Mammary epithelial cell (primary cell): ENCODE measurements at regions not wholly inside any gene's neighbourhood (a gene's known extent, or its start where the extent isn't known, plus 50 kb on each side); places are given as distances from the start of the nearest gene placed in this dataset.

Experiments
- CTCF ChIP-seq, 2 donors: IDR thresholded peaks in 1 of 2; conservative IDR thresholded peaks in 1 of 2; 2 replicates each; pipeline ENCODE4 v1.5.1; 2011 to 2012; ENCODE audit warnings: inconsistent platforms in 2 of 2, low read length in 2 of 2, mild to moderate bottlenecking in 2 of 2, control low read depth in 1 of 2, low read depth in 1 of 2; ENCODE audit not compliant: insufficient read depth in 1 of 2; ENCODE audit errors: extremely low read depth in 1 of 2
- EZH2 ChIP-seq: IDR thresholded peaks from 2 replicates; pipeline ENCODE4 v1.6.1; 2012; ENCODE audit warnings: low read length, inconsistent platforms, borderline replicate concordance

- TF ChIP-seq CTCF (conservative IDR thresholded peaks at IDR 0.05 in 1 of 2, IDR thresholded peaks at IDR 0.05 in 1 of 2; ENCODE audit: extremely low read depth in 1 of 2, insufficient read depth in 1 of 2, low read depth in 1 of 2, low read length in 2 of 2) (no peak), EZH2 (no peak)
These were observed 53.9 kb upstream of the ACSF3 start for GRCh38 chr16:89039756-89040155.
